ENCODE measurements at regions not wholly inside any gene's neighbourhood (a gene's known extent, or its start where the extent isn't known, plus 50 kb on each side); places are given as distances from the start of the nearest gene placed in this dataset.

- Histone ChIP-seq H3K9me3 (ENCODE audit: low read length) (no peaks in the 10 kb centered on the region), H2AFZ (ENCODE audit: low read length) (no peak overlapping the region), H3K4me1 (ENCODE audit: insufficient read depth, low read length, severe bottlenecking) (no peaks in the 10 kb centered on the region), H3K27ac (ENCODE audit: low read depth, low read length, poor library complexity, severe bottlenecking) (no peak overlapping the region), H3K9ac (ENCODE audit: low read length) (no peak overlapping the region), H3K9me2 (ENCODE audit: low read depth, low read length) (no peaks in the 10 kb centered on the region), H3K27me3 (ENCODE audit: insufficient read depth, low read length) (no peaks in the 10 kb centered on the region), H3F3A (ENCODE audit: insufficient read depth, low read length) (no peaks in the 10 kb centered on the region), H3K79me2 (ENCODE audit: insufficient read depth, low read length) (no peaks in the 10 kb centered on the region), H3K4me3 (ENCODE audit: low read depth, low read length, poor library complexity, severe bottlenecking) (no peak overlapping the region), H3K36me3 (ENCODE audit: insufficient read depth, low read length) (no peaks in the 10 kb centered on the region), H3K4me2 (ENCODE audit: low read length) (no peak overlapping the region), H4K20me1 (ENCODE audit: insufficient read depth, low read length) (no peaks in the 10 kb centered on the region)
- TF ChIP-seq CTCF (IDR thresholded peaks at IDR 0.05; ENCODE audit: low read length), result no peak
- TF ChIP-seq EZH2 (IDR thresholded peaks at IDR 0.05; ENCODE audit: borderline replicate concordance, low read length), result no peak
Measured at GRCh38 chr4:38243388-38244053, 283.3 kb downstream of the PTTG2 start.

- no peaks in the 10 kb centered on the region for H4K20me1 ChIP-seq (ENCODE audit: insufficient read depth, low read length)
- H3K27ac ChIP-seq (ENCODE audit: low read depth, low read length, poor library complexity, severe bottlenecking), result no peak overlapping the region
- H3K27me3 ChIP-seq (ENCODE audit: insufficient read depth, low read length), result no peaks in the 10 kb centered on the region; the same call in 1 of the 2 replicates
- no peaks in the 10 kb centered on the region for H3K4me1 ChIP-seq (ENCODE audit: insufficient read depth, low read length, severe bottlenecking)
- no peaks in the 10 kb centered on the region for H3K79me2 ChIP-seq (ENCODE audit: insufficient read depth, low read length)
- H2AFZ ChIP-seq (ENCODE audit: low read length), result no peak overlapping the region
- no peaks in the 10 kb centered on the region for H3F3A ChIP-seq (ENCODE audit: insufficient read depth, low read length)
- no peak overlapping the region for H3K9ac ChIP-seq (ENCODE audit: low read length)
- peaks cover 10% of the 10 kb centered on the region; the same call in 1 of the 2 replicates for H3K9me3 ChIP-seq (ENCODE audit: low read length)
- H3K4me2 ChIP-seq (ENCODE audit: low read length), result no peak overlapping the region
- TF ChIP-seq EZH2 (IDR thresholded peaks at IDR 0.05; ENCODE audit: borderline replicate concordance, low read length), result no peak
- H3K36me3 ChIP-seq (ENCODE audit: insufficient read depth, low read length), result no peaks in the 10 kb centered on the region
- H3K9me2 ChIP-seq (ENCODE audit: low read depth, low read length), result no peaks in the 10 kb centered on the region
- no peak overlapping the region for H3K4me3 ChIP-seq (ENCODE audit: low read depth, low read length, poor library complexity, severe bottlenecking)
Measured at GRCh38 chr4:38254825-38255224, 294.6 kb downstream of the PTTG2 start.

- Histone ChIP-seq H3K27ac (ENCODE audit: low read depth, low read length, poor library complexity, severe bottlenecking) (no peak overlapping the region), H3F3A (ENCODE audit: insufficient read depth, low read length) (no peaks in the 10 kb centered on the region), H3K79me2 (ENCODE audit: insufficient read depth, low read length) (no peaks in the 10 kb centered on the region), H3K36me3 (ENCODE audit: insufficient read depth, low read length) (no peaks in the 10 kb centered on the region), H3K27me3 (ENCODE audit: insufficient read depth, low read length) (no peaks in the 10 kb centered on the region; the same call in 1 of the 2 replicates), H3K9me3 (ENCODE audit: low read length) (peaks cover 8% of the 10 kb centered on the region; the same call in 1 of the 2 replicates), H3K9ac (ENCODE audit: low read length) (no peak overlapping the region), H2AFZ (ENCODE audit: low read length) (no peak overlapping the region), H3K4me1 (ENCODE audit: insufficient read depth, low read length, severe bottlenecking) (no peaks in the 10 kb centered on the region), H3K4me3 (ENCODE audit: low read depth, low read length, poor library complexity, severe bottlenecking) (no peak overlapping the region), H4K20me1 (ENCODE audit: insufficient read depth, low read length) (no peaks in the 10 kb centered on the region), H3K4me2 (ENCODE audit: low read length) (no peak overlapping the region), H3K9me2 (ENCODE audit: low read depth, low read length) (no peaks in the 10 kb centered on the region)
- TF ChIP-seq EZH2 (IDR thresholded peaks at IDR 0.05; ENCODE audit: borderline replicate concordance, low read length), result no peak
- no peak for TF ChIP-seq CTCF (IDR thresholded peaks at IDR 0.05; ENCODE audit: low read length)
Measured at GRCh38 chr4:38255572-38255971, 295.4 kb downstream of the PTTG2 start.

GRCh38 chr4:38266616-38267015, 306.4 kb downstream of the PTTG2 start:
- Histone ChIP-seq H3K27ac (ENCODE audit: low read depth, low read length, poor library complexity, severe bottlenecking) (no peak overlapping the region), H3F3A (ENCODE audit: insufficient read depth, low read length) (no peaks in the 10 kb centered on the region), H3K9me2 (ENCODE audit: low read depth, low read length) (no peaks in the 10 kb centered on the region), H4K20me1 (ENCODE audit: insufficient read depth, low read length) (no peaks in the 10 kb centered on the region), H3K79me2 (ENCODE audit: insufficient read depth, low read length) (no peaks in the 10 kb centered on the region), H3K27me3 (ENCODE audit: insufficient read depth, low read length) (no peaks in the 10 kb centered on the region), H3K36me3 (ENCODE audit: insufficient read depth, low read length) (no peaks in the 10 kb centered on the region), H3K4me2 (ENCODE audit: low read length) (no peak overlapping the region), H3K4me3 (ENCODE audit: low read depth, low read length, poor library complexity, severe bottlenecking) (no peak overlapping the region), H3K9me3 (ENCODE audit: low read length) (no peaks in the 10 kb centered on the region), H2AFZ (ENCODE audit: low read length) (no peak overlapping the region), H3K9ac (ENCODE audit: low read length) (no peak overlapping the region), H3K4me1 (ENCODE audit: insufficient read depth, low read length, severe bottlenecking) (no peaks in the 10 kb centered on the region)
- TF ChIP-seq CTCF (IDR thresholded peaks at IDR 0.05; ENCODE audit: low read length) (no peak), EZH2 (IDR thresholded peaks at IDR 0.05; ENCODE audit: borderline replicate concordance, low read length) (no peak)

Measured in OCI-LY1 (cell line).